Gastrocnemius medialis (tissue), 4 donors: ENCODE measurements at regions not wholly inside any gene's neighbourhood (a gene's known extent, or its start where the extent isn't known, plus 50 kb on each side); places are given as distances from the start of the nearest gene placed in this dataset.

ENCODE experiments used
- ATAC-seq, 2 donors: fragments of 150-250 bp; one replicate each; pipeline ENCODE4 v1.9.1; 2016
- DNase-seq, 2 donors: peaks; one replicate each; pipeline ENCODE4 v3.0.0-alpha.2; 2019
- H3K27ac ChIP-seq, 4 donors: fragments of 200-600 bp; sonication (generic); 1 replicate in 1 of 4; 2 replicates in 3 of 4; pipeline ENCODE4 v1.5.1; 2016 to 2018; ENCODE audit warnings: mild to moderate bottlenecking in 2 of 4, moderate library complexity in 1 of 4
- H3K27me3 ChIP-seq, 3 donors: fragments of 200-600 bp; sonication (generic) in 2 of 3; 1 replicate in 1 of 3; 2 replicates in 2 of 3; pipeline versions ENCODE4 v1.5.1 to v1.6.0; 2016 to 2019; ENCODE audit warnings: mild to moderate bottlenecking in 1 of 3, moderate library complexity in 1 of 3
- H3K36me3 ChIP-seq, 2 donors: fragments of 200-600 bp; sonication (generic) in 1 of 2; one replicate each; pipeline ENCODE4 v1.5.1; 2017 to 2018
- H3K4me1 ChIP-seq, 2 donors: fragments of 200-600 bp; sonication (generic) in 1 of 2; one replicate each; pipeline ENCODE4 v1.5.1; 2016 to 2017; ENCODE audit warnings: mild to moderate bottlenecking in 2 of 2
- H3K4me3 ChIP-seq, 4 donors: fragments of 200-600 bp; sonication (generic) in 3 of 4; 1 replicate in 1 of 4; 2 replicates in 3 of 4; pipeline ENCODE4 v1.5.1; 2016 to 2019; ENCODE audit warnings: mild to moderate bottlenecking in 2 of 4
- H3K9me3 ChIP-seq, 3 donors: fragments of 200-600 bp; sonication (generic) in 2 of 3; 1 replicate in 1 of 3; 2 replicates in 2 of 3; pipeline ENCODE4 v1.5.1; 2016 to 2019
- POLR2A ChIP-seq, 2 donors: fragments of 450-650 bp; IDR thresholded peaks; one replicate each; pipeline ENCODE4 v1.6.1; 2017; ENCODE audit warnings: antibody characterized with exemption in 2 of 2, mild to moderate bottlenecking in 2 of 2, moderate library complexity in 2 of 2
- in situ Hi-C, 4 donors: fragments of 200-750 bp; cut with MboI; loops; one replicate each; pipeline versions ENCODE4 v1.15.0 to v1.8.0; 2017; ENCODE audit warnings: low sequenced_read_pairs in 4 of 4
- intact Hi-C: fragments of 100-400 bp; cut with DNase I; formaldehyde crosslinking; loops from one replicate; pipeline ENCODE4 v1.15.1; 2023; ENCODE audit warnings: low total_unique reads
- TF ChIP-seq, protein P1 (sequence below), 5 experiments: fragments of 450-650 bp in 3 of 5; fragments of 200-600 bp in 2 of 5; sonication (generic) in 2 of 5; IDR thresholded peaks in 4 of 5; conservative IDR thresholded peaks in 1 of 5; 1 replicate in 4 of 5; 2 replicates in 1 of 5; pipeline ENCODE4 v1.5.1; 2016 to 2019; ENCODE audit warnings: antibody characterized with exemption in 5 of 5, mild to moderate bottlenecking in 3 of 5, moderate library complexity in 3 of 5

DNA sequence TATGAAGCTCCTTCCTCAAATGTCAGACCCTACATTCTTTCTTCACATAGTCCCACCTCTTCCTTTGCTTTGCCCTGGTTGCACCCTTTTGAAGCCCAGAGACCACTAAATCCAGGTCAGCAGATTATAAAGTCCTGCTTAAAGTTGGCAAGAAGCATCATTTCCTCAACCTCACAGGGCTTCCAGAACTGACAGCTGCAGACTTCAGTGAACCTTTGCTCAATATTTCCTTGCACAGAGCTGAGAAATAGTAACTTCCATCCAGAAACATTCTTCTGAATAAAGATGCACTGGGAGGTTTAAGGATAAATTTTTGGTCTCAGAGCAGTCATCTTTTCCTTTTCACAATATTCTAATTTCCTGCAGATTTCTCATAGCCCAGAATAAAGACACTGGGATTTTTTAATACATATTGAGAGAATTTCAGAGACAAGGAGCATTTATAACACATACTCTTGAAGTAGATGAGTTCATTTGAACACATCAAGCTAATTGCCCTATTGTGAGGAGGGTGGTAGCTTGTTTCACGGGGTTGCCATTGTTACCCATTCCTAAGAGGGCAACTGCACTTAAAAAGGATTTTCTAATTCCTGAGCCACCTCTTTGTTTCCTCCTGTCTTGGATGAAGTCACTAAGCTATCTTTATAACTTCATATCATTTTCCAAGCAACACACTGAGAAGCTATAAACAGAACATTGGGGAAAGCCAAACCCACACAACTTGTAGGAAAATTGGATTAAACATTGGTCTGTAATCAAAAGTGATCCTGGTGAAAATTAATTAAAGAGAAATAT lies 150.2 kb upstream of the PLN start:
- in situ Hi-C loops (no loop called here), intact Hi-C loops (no loop called here)
- Histone ChIP-seq H3K36me3 (no peaks in the 10 kb centered on the region), H3K4me3 (no peak overlapping the region), H3K4me1 (peaks cover 34% of the 10 kb centered on the region in 2 donors), H3K27me3 (no peaks in the 10 kb centered on the region), H3K27ac (peak overlapping the region; percentile 79 to 87 (median 82)), H3K9me3 (no peaks in the 10 kb centered on the region)
- ATAC-seq (peak; percentile 90 to 93), DNase-seq (peak in 1 of 2 donors; percentile 27)
- TF ChIP-seq, protein P1, sequence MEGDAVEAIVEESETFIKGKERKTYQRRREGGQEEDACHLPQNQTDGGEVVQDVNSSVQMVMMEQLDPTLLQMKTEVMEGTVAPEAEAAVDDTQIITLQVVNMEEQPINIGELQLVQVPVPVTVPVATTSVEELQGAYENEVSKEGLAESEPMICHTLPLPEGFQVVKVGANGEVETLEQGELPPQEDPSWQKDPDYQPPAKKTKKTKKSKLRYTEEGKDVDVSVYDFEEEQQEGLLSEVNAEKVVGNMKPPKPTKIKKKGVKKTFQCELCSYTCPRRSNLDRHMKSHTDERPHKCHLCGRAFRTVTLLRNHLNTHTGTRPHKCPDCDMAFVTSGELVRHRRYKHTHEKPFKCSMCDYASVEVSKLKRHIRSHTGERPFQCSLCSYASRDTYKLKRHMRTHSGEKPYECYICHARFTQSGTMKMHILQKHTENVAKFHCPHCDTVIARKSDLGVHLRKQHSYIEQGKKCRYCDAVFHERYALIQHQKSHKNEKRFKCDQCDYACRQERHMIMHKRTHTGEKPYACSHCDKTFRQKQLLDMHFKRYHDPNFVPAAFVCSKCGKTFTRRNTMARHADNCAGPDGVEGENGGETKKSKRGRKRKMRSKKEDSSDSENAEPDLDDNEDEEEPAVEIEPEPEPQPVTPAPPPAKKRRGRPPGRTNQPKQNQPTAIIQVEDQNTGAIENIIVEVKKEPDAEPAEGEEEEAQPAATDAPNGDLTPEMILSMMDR (IDR thresholded peaks at IDR 0.05 in 4 of 5, conservative IDR thresholded peaks at IDR 0.05 in 1 of 5): no peak
- no peak for TF ChIP-seq POLR2A (IDR thresholded peaks at IDR 0.05)

DNA sequence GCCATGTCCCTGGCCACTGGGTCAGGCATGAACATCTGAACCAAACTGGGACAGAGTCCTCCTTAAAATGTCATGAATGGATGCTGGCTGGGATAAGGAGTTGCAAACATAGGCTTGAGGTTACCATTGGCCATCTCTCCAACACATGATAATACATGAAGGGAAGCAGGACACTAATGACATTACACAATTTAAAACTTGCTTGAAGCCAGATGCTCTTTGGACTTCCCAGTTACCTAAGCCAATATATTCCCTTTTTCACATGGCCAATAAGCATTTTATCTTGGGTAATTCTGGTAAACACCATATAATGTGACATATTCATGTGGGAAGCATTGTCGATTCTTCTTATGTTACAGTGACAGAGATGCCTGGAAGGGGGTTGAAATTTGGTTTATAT lies 148.0 kb upstream of the PLN start:
- Histone ChIP-seq H3K27ac (peak overlapping the region in 1 of 4 donors; percentile 3), H3K36me3 (no peaks in the 10 kb centered on the region), H3K4me1 (peaks cover 34% of the 10 kb centered on the region in 2 donors), H3K4me3 (no peak overlapping the region), H3K27me3 (no peaks in the 10 kb centered on the region), H3K9me3 (no peaks in the 10 kb centered on the region)
- intact Hi-C loops: no loop called here
- ATAC-seq: no peak
- no peak for DNase-seq
- TF ChIP-seq, protein P1 (IDR thresholded peaks at IDR 0.05 in 4 of 5, conservative IDR thresholded peaks at IDR 0.05 in 1 of 5): no peak
- TF ChIP-seq POLR2A (IDR thresholded peaks at IDR 0.05): no peak
- in situ Hi-C loops: no loop called here

DNA sequence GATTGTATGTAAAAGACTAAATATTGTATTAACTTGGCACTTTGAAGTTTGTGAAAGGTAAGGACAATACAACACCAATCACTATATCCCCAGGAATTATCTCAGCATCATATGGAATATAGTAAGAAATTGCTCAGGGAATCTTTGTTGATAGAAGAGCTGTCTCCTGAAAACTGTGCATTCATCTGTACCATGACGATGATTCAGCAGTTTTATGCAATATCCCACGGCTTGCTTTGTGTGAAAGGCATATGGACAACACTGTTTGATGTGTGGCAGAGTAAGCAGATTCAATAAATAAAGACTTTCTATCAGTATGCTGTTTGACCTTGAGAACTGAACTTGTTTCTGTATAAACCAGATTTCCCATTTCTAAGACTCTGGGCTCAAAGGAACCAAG lies 147.5 kb upstream of the PLN start:
- ATAC-seq (no peak), DNase-seq (no peak)
- Histone ChIP-seq H3K36me3 (no peaks in the 10 kb centered on the region), H3K27me3 (no peaks in the 10 kb centered on the region), H3K27ac (peak overlapping the region in 2 of 4 donors; percentile 3 to 18), H3K4me1 (peaks cover 34% of the 10 kb centered on the region in 2 donors), H3K4me3 (no peak overlapping the region), H3K9me3 (no peaks in the 10 kb centered on the region)
- in situ Hi-C loops: no loop called here
- TF ChIP-seq POLR2A (IDR thresholded peaks at IDR 0.05): no peak
- TF ChIP-seq, protein P1 (IDR thresholded peaks at IDR 0.05 in 4 of 5, conservative IDR thresholded peaks at IDR 0.05 in 1 of 5): no peak
- intact Hi-C loops: no loop called here

DNA sequence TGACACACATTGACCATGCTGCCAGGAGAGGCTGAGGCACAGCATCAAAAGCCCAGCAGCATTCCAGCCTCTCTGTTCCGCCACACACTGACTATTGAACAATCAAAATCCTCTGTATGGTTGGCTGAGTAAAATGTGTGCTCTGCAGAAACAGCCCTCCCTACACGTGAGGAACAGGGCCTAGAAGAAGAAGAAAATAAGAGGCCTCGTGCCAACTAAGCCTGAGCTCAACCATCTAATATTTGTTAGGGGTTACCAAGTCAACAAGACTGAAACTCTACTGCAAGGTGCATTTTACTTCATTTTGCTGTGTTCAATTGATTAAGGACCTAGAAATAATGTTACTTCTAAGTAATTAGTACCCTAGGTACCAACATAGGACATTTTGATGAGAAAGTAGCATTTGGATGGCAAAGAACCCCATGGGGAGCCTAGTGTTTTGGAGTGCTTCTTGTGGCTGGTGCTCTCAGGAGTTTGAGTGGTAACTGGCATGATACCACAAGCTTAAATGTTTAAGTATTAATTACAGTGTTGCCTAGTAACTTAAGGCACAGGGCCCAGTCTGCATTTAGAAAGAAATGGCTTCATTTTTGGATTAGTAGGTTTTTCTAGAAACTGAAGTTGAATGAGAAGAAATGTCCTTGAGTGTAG lies 146.6 kb upstream of the PLN start:
- peak overlapping the region in 2 of 4 donors; percentile 3 to 18 for H3K27ac ChIP-seq
- intact Hi-C loops (no loop called here), in situ Hi-C loops (no loop called here)
- H3K4me3 ChIP-seq: no peak overlapping the region
- TF ChIP-seq, protein P1 (IDR thresholded peaks at IDR 0.05 in 4 of 5, conservative IDR thresholded peaks at IDR 0.05 in 1 of 5): no peak
- no peak for TF ChIP-seq POLR2A (IDR thresholded peaks at IDR 0.05)
- H3K4me1 ChIP-seq: peaks cover 27 to 32% of the 10 kb centered on the region in 2 donors
- H3K27me3 ChIP-seq: no peaks in the 10 kb centered on the region
- no peaks in the 10 kb centered on the region for H3K36me3 ChIP-seq
- no peaks in the 10 kb centered on the region for H3K9me3 ChIP-seq
- ATAC-seq (no peak), DNase-seq (no peak)
